ENCODE measurements at regions not wholly inside any gene's neighbourhood (a gene's known extent, or its start where the extent isn't known, plus 50 kb on each side); places are given as distances from the start of the nearest gene placed in this dataset.

- H2BK12ac ChIP-seq (ENCODE audit: low read depth, low read length), result no peak overlapping the region
- no peak for FAIRE-seq
- CTCF ChIA-PET (ENCODE audit: partially characterized antibody), result interaction anchor here (0.6 to 2.8 kb wide), 7 partner anchors 18 to 681 kb away, joined by 3 to 6 read pairs (median 3); no protein-coding TSS in a partner anchor
- TF ChIP-seq CEBPB (IDR thresholded peaks at IDR 0.05; ENCODE audit: low read depth, low read length), result no peak
- TF ChIP-seq CHD1 (IDR thresholded peaks at IDR 0.05; ENCODE audit: low read depth, low read length), result no peak
- no peak for TF ChIP-seq NRF1 (IDR thresholded peaks at IDR 0.05; ENCODE audit: low read depth, low read length)
- TF ChIP-seq KDM4A (IDR thresholded peaks at IDR 0.05; ENCODE audit: low read depth, low read length, severe bottlenecking), result peak; percentile 6
- TF ChIP-seq HDAC2 (IDR thresholded peaks at IDR 0.05; ENCODE audit: borderline replicate concordance in 1 of 2, low read depth in 2 of 2, low read length in 2 of 2), result no peak
- peak; percentile 99 for TF ChIP-seq E2F6 (IDR thresholded peaks at IDR 0.05)
- 0 out of 2 replicates have a peak, but pooled peaks have one; percentile 53 for TF ChIP-seq TAF1 (IDR thresholded peaks at IDR 0.05; ENCODE audit: low read depth, low read length)
- no peak for TF ChIP-seq TAF7 (optimal IDR thresholded peaks at IDR 0.05; ENCODE audit: borderline replicate concordance, low read depth, low read length)
- TF ChIP-seq NANOG (IDR thresholded peaks at IDR 0.05; ENCODE audit: insufficient read depth, low read depth, low read length, poor library complexity, severe bottlenecking), result no peak
- TF ChIP-seq MAX (IDR thresholded peaks at IDR 0.05), result peak; percentile 93
Observed at GRCh38 chr11:10930224-10930971, 72.5 kb upstream of the ZBED5 start.

More at GRCh38 chr11:10930224-10930971, 72.5 kb upstream of the ZBED5 start:
- H3K23me2 ChIP-seq (ENCODE audit: low read depth, low read length), result peaks cover 12% of the 10 kb centered on the region
- H3K4ac ChIP-seq (replicated peaks; ENCODE audit: insufficient read length, low read depth, low read length), result no peak overlapping the region
- peaks cover 3 to 14% (median 5%) of the 10 kb centered on the region in 4 experiments; a peak in 4 of 7 replicates for H3K4me1 ChIP-seq (replicated peaks in 1 of 4; ENCODE audit: control insufficient read depth in 3 of 4, insufficient read depth in 4 of 4, low read length in 3 of 4)
- H3K9me3 ChIP-seq (ENCODE audit: insufficient read depth in 2 of 2, low read depth in 1 of 2, low read length in 1 of 2), result no peaks in the 10 kb centered on the region; a peak in 1 of 4 replicates
- no peak overlapping the region for H2BK15ac ChIP-seq (ENCODE audit: low read length)
- no peak overlapping the region for H3K14ac ChIP-seq (ENCODE audit: insufficient read length)
- H3K4me2 ChIP-seq (ENCODE audit: insufficient read depth in 1 of 2, low read depth in 2 of 2, low read length in 2 of 2), result peak overlapping the region; percentile 79 to 93
- no peak overlapping the region for H2BK120ac ChIP-seq (replicated peaks; ENCODE audit: low read depth, low read length)
- H4K91ac ChIP-seq (replicated peaks; ENCODE audit: insufficient read length, low read length), result no peak overlapping the region
- no peak overlapping the region; the same call in 1 of the 2 replicates for H2BK5ac ChIP-seq (ENCODE audit: low read depth, low read length)
- H3K23ac ChIP-seq (ENCODE audit: insufficient read length), result no peak overlapping the region
- no peaks in the 10 kb centered on the region for H3K36me3 ChIP-seq (ENCODE audit: control insufficient read depth in 2 of 4, insufficient read depth in 4 of 4, low read length in 3 of 4)
- H3K18ac ChIP-seq (ENCODE audit: extremely low read depth, low read length), result no peak overlapping the region; the same call in 1 of the 2 replicates
- peak overlapping the region; percentile 95 for H4K8ac ChIP-seq (ENCODE audit: extremely low read depth, insufficient read depth, low read length)
- no peak overlapping the region for H2AK5ac ChIP-seq (ENCODE audit: low read depth, low read length)
- H3K27me3 ChIP-seq (replicated peaks in 1 of 4; ENCODE audit: control insufficient read depth in 3 of 4, extremely low read depth in 1 of 4, insufficient read depth in 3 of 4, low read length in 3 of 4), result peaks cover 0 to 11% (median 10%) of the 10 kb centered on the region in 4 experiments; a peak in 5 of 7 replicates
- no peak for DNase-seq (ENCODE audit: low read depth in 1 of 2, low spot score in 2 of 2)
- no peak overlapping the region for H4K5ac ChIP-seq (ENCODE audit: insufficient read length, low read depth, low read length)
- H3K56ac ChIP-seq (replicated peaks; ENCODE audit: insufficient read length, low read depth, low read length), result no peak overlapping the region
- no peak overlapping the region for H2BK20ac ChIP-seq (ENCODE audit: low read length)
- H2AFZ ChIP-seq (ENCODE audit: low read length), result peak overlapping the region; percentile 55; the same call in 1 of the 2 replicates
- 10% methylated on average over 33 of the region's 35 CpGs; no CpG with 5 or more reads in 1 of the 2 experiments for WGBS, 2 experiments (ENCODE audit: extremely low coverage in 1 of 2, insufficient coverage in 1 of 2, insufficient read length in 1 of 2, insufficient replicate concordance in 2 of 2, low coverage in 1 of 2, low lambda C conversion rate in 2 of 2, missing lambda C conversion rate in 1 of 2)
- no peak overlapping the region for H3K27ac ChIP-seq (ENCODE audit: low read depth, low read length)
- POLR2A ChIA-PET (ENCODE audit: partially characterized antibody), result interaction anchor here (0.7 to 3.8 kb wide), 10 partner anchors 12 to 138 kb away, joined by 3 to 35 read pairs (median 4); partner anchors contain the start of genes EIF4G2 and ZBED5
- H3K4me3 ChIP-seq (ENCODE audit: extremely low read depth in 1 of 4, insufficient read depth in 2 of 4, low read depth in 3 of 4, low read length in 4 of 4), result peak overlapping the region; percentile 44 to 85 (median 64)
- no peaks in the 10 kb centered on the region for H4K20me1 ChIP-seq (replicated peaks in 1 of 2; ENCODE audit: control insufficient read depth in 1 of 2, insufficient read depth in 2 of 2, low read length in 2 of 2)
- peak overlapping the region; percentile 35 to 62 (median 54); a peak in 6 of 7 replicates for H3K9ac ChIP-seq (replicated peaks in 1 of 4; ENCODE audit: extremely low read depth in 1 of 4, low read depth in 3 of 4, low read length in 3 of 4)
- H3K79me1 ChIP-seq (ENCODE audit: low read depth, low read length), result no peaks in the 10 kb centered on the region
- no peaks in the 10 kb centered on the region for H3K79me2 ChIP-seq (ENCODE audit: control insufficient read depth in 1 of 2, insufficient read depth in 2 of 2, low read length in 2 of 2)

Measured in H1 (cell line).